Hematopoietic multipotent progenitor cell treated with erythropoietin and hydrocortisone succinate and interleukin-3 and kit ligand, for 8 days (in vitro differentiated cells): ENCODE measurements at regions not wholly inside any gene's neighbourhood (a gene's known extent, or its start where the extent isn't known, plus 50 kb on each side); places are given as distances from the start of the nearest gene placed in this dataset.
"Not testable (repeated sequence)": the region's sequence is repeated elsewhere in the genome, so short reads cannot be mapped to it uniquely, and the experiment has no call there.

Source experiments
- DNase-seq: peaks from one replicate; pipeline ENCODE4 v3.0.0-alpha.2; 2015

- DNase-seq = no peak
Observed at GRCh38 chr5:143962201-143962600, 150.2 kb downstream of the HMHB1 start.

GRCh38 chr5:143964919-143965318 is 153.0 kb downstream of the HMHB1 start:
- no peak for DNase-seq

GRCh38 chr5:143966280-143966679 is 154.3 kb downstream of the HMHB1 start:
- DNase-seq = no peak

- peak; percentile 49 for DNase-seq
Observed at GRCh38 chr5:143968071-143968878, 156.3 kb downstream of the HMHB1 start.

GRCh38 chr5:143970159-143970558 is 158.2 kb downstream of the HMHB1 start:
- no peak for DNase-seq

- DNase-seq = no peak
Observed at GRCh38 chr5:143972068-143972467, 160.1 kb downstream of the HMHB1 start.

GRCh38 chr5:143976055-143976454 is 164.1 kb downstream of the HMHB1 start:
- no peak for DNase-seq

GRCh38 chr5:143977891-143978461 is 166.0 kb downstream of the HMHB1 start:
- DNase-seq = no peak

GRCh38 chr5:143979044-143979690 is 167.2 kb downstream of the HMHB1 start:
- DNase-seq = no peak

GRCh38 chr5:143980506-143980905 is 168.5 kb downstream of the HMHB1 start:
- DNase-seq = no peak

GRCh38 chr5:143982957-143983356 is 171.0 kb downstream of the HMHB1 start:
- not testable (repeated sequence) for DNase-seq

GRCh38 chr5:143985832-143986515 is 174.0 kb downstream of the HMHB1 start:
- no peak for DNase-seq

GRCh38 chr5:143986516-143987212 is 174.7 kb downstream of the HMHB1 start:
- DNase-seq = no peak

GRCh38 chr5:143987264-143987663 is 175.3 kb downstream of the HMHB1 start:
- no peak for DNase-seq

- no peak for DNase-seq
Observed at GRCh38 chr5:143987751-143988560, 176.0 kb downstream of the HMHB1 start.

GRCh38 chr5:143992496-143992895 is 178.0 kb downstream of the YIPF5 start:
- no peak for DNase-seq

- no peak for DNase-seq
Observed at GRCh38 chr5:144002876-144003275, 167.6 kb downstream of the YIPF5 start.

GRCh38 chr5:144003636-144004035 is 166.8 kb downstream of the YIPF5 start:
- DNase-seq = no peak

- DNase-seq = no peak
Observed at GRCh38 chr5:144004146-144004545, 166.3 kb downstream of the YIPF5 start.

GRCh38 chr5:144004751-144005150 is 165.7 kb downstream of the YIPF5 start:
- no peak for DNase-seq

- DNase-seq = no peak
Observed at GRCh38 chr5:144009116-144009515, 161.3 kb downstream of the YIPF5 start.

GRCh38 chr5:144011388-144011787 is 159.1 kb downstream of the YIPF5 start:
- DNase-seq = no peak
